K562 (cell line): ENCODE measurements at regions not wholly inside any gene's neighbourhood (a gene's known extent, or its start where the extent isn't known, plus 50 kb on each side); places are given as distances from the start of the nearest gene placed in this dataset.

ENCODE experiments used
- ARID1B ChIP-seq: fragments of 450-650 bp; IDR thresholded peaks from 2 replicates; pipeline ENCODE4 v1.6.1; 2016; ENCODE audit warnings: antibody characterized with exemption, mild to moderate bottlenecking, inconsistent platforms
- BCOR ChIP-seq: fragments of 450-650 bp; IDR thresholded peaks from 2 replicates; pipeline ENCODE4 v1.6.1; 2016
- C11orf30 ChIP-seq: fragments of 450-650 bp; IDR thresholded peaks from 2 replicates; pipeline ENCODE4 v1.6.1; 2016; ENCODE audit warnings: low read depth, mild to moderate bottlenecking
- CREM ChIP-seq: IDR thresholded peaks from 2 replicates; pipeline ENCODE4 v1.6.1; 2014; ENCODE audit warnings: antibody characterized with exemption, low read depth
- CXXC5 ChIP-seq: fragments of 250-450 bp; sonication (Bioruptor Pico); IDR thresholded peaks from 2 replicates; pipeline ENCODE4 v1.8.0; 2022; ENCODE audit warnings: inconsistent platforms, mild to moderate bottlenecking, moderate library complexity
- DPF2 ChIP-seq: fragments of 450-650 bp; IDR thresholded peaks from 2 replicates; pipeline ENCODE4 v1.6.1; 2016
- EHMT2 ChIP-seq: fragments of 450-650 bp; IDR thresholded peaks from 2 replicates; pipeline ENCODE4 v1.6.1; 2018; ENCODE audit warnings: antibody characterized with exemption
- ELF2 ChIP-seq: fragments of 250-450 bp; sonication (Bioruptor Pico); IDR thresholded peaks from 2 replicates; pipeline ENCODE4 v1.5.0; 2021; ENCODE audit warnings: mild to moderate bottlenecking
- KDM1A ChIP-seq, 2 experiments: fragments of 450-650 bp; IDR thresholded peaks; 2 replicates each; pipeline ENCODE4 v1.6.1; 2016; ENCODE audit warnings: mild to moderate bottlenecking in 2 of 2
- NFRKB ChIP-seq: fragments of 450-650 bp; IDR thresholded peaks from 2 replicates; pipeline ENCODE4 v1.6.1; 2016; ENCODE audit warnings: low read depth
- NRF1 ChIP-seq, 2 experiments: fragments of 450-650 bp; IDR thresholded peaks in 1 of 2; conservative IDR thresholded peaks in 1 of 2; 2 replicates each; pipeline ENCODE4 v1.6.1; 2014; ENCODE audit warnings: mild to moderate bottlenecking in 2 of 2
- PHF20 ChIP-seq: fragments of 450-650 bp; IDR thresholded peaks from 2 replicates; pipeline ENCODE4 v1.6.1; 2018; ENCODE audit not compliant: partially characterized antibody
- RBFOX2 ChIP-seq: fragments of 200-400 bp; formaldehyde crosslinking; IDR thresholded peaks from 2 replicates; pipeline ENCODE4 v1.6.1; 2017; ENCODE audit warnings: low read depth, mild to moderate bottlenecking, low read length, moderate library complexity
- SMAD4 ChIP-seq: fragments of 250-450 bp; sonication (Bioruptor Pico); conservative IDR thresholded peaks from 2 replicates; pipeline ENCODE4 v1.8.0; 2021; ENCODE audit warnings: inconsistent platforms, mild to moderate bottlenecking, moderate library complexity
- YY1 ChIP-seq, 3 experiments: IDR thresholded peaks; 2 replicates each; pipeline ENCODE4 v1.6.1; 2011; ENCODE audit warnings: low read length in 2 of 3, mild to moderate bottlenecking in 2 of 3, moderate library complexity in 2 of 3, borderline replicate concordance in 1 of 3, control low read depth in 1 of 3, low read depth in 1 of 3; ENCODE audit not compliant: insufficient read depth in 3 of 3, insufficient replicate concordance in 2 of 3, control insufficient read depth in 1 of 3, insufficient read length in 1 of 3; ENCODE audit errors: extremely low read depth in 1 of 3
- TF ChIP-seq, protein P1 (sequence below): sonication (generic); formaldehyde crosslinking; IDR thresholded peaks from 2 replicates; pipeline ENCODE4 v1.8.0; 2023; ENCODE audit warnings: missing genetic modification reagents, mild to moderate bottlenecking, borderline replicate concordance
- TF ChIP-seq, protein P2 (sequence below): sonication (generic); formaldehyde crosslinking; IDR thresholded peaks from 2 replicates; pipeline ENCODE4 v1.8.0; 2022; ENCODE audit warnings: missing genetic modification reagents, mild to moderate bottlenecking, moderate library complexity, borderline replicate concordance
- TF ChIP-seq, protein P3 (sequence below), 2 experiments: fragments of 250-450 bp in 1 of 2; fragments of 450-650 bp in 1 of 2; sonication (Bioruptor Pico) in 1 of 2; IDR thresholded peaks; 2 replicates each; pipeline versions ENCODE4 v1.6.1 to v1.8.0; 2016 to 2021; ENCODE audit warnings: mild to moderate bottlenecking in 2 of 2, moderate library complexity in 2 of 2, missing compliant biosample characterization in 1 of 2, missing genetic modification characterization in 1 of 2
- TF ChIP-seq, protein P4 (sequence below): fragments of 450-650 bp; formaldehyde crosslinking; IDR thresholded peaks from 2 replicates; pipeline ENCODE4 v1.4.0; 2020; ENCODE audit warnings: mild to moderate bottlenecking, moderate library complexity

DNA sequence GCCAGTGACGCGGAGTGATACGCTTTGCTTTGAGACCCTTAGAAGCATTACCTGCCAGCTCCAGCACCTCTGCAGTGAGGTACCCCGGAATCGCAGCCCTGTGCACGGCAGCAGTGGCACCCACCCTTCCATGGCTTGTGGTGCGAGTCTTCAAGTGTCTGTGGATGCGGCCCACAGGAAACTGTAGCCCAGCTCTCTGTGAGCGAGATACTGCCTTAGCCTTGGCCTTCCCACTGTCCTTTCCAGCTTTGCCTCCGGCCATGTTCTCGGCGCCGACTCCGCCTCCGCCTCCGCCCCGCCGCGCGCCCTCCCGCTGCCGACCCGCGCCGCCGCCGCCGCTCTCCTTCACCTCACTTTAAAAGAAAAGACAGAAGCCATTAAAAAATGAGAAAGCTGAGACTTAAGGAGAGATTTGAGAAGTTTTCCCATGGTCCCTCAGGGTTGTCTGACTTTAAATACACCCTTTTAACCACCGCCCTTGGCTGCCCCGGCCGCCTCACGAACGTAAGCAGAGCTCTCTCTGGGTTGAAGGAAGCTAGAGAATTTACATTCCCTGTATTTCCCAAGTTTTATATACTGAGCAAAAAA lies 78.5 kb upstream of the FAM174B start (continued):
- TF ChIP-seq, protein P1, sequence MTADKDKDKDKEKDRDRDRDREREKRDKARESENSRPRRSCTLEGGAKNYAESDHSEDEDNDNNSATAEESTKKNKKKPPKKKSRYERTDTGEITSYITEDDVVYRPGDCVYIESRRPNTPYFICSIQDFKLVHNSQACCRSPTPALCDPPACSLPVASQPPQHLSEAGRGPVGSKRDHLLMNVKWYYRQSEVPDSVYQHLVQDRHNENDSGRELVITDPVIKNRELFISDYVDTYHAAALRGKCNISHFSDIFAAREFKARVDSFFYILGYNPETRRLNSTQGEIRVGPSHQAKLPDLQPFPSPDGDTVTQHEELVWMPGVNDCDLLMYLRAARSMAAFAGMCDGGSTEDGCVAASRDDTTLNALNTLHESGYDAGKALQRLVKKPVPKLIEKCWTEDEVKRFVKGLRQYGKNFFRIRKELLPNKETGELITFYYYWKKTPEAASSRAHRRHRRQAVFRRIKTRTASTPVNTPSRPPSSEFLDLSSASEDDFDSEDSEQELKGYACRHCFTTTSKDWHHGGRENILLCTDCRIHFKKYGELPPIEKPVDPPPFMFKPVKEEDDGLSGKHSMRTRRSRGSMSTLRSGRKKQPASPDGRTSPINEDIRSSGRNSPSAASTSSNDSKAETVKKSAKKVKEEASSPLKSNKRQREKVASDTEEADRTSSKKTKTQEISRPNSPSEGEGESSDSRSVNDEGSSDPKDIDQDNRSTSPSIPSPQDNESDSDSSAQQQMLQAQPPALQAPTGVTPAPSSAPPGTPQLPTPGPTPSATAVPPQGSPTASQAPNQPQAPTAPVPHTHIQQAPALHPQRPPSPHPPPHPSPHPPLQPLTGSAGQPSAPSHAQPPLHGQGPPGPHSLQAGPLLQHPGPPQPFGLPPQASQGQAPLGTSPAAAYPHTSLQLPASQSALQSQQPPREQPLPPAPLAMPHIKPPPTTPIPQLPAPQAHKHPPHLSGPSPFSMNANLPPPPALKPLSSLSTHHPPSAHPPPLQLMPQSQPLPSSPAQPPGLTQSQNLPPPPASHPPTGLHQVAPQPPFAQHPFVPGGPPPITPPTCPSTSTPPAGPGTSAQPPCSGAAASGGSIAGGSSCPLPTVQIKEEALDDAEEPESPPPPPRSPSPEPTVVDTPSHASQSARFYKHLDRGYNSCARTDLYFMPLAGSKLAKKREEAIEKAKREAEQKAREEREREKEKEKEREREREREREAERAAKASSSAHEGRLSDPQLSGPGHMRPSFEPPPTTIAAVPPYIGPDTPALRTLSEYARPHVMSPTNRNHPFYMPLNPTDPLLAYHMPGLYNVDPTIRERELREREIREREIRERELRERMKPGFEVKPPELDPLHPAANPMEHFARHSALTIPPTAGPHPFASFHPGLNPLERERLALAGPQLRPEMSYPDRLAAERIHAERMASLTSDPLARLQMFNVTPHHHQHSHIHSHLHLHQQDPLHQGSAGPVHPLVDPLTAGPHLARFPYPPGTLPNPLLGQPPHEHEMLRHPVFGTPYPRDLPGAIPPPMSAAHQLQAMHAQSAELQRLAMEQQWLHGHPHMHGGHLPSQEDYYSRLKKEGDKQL (CRISPR knock-in tag) = no peak
- TF ChIP-seq CXXC5 (peak; percentile 36), CREM (0 out of 2 replicates have a peak, but pooled peaks have one; percentile 1), NFRKB (peak; percentile 61), C11orf30 (no peak), SMAD4 (peak; percentile 48; the same call in 1 of the 2 replicates), DPF2 (0 out of 2 replicates have a peak, but pooled peaks have one; percentile 1), BCOR (no peak), NRF1 (conservative IDR thresholded peaks at IDR 0.05 in 1 of 2, IDR thresholded peaks at IDR 0.05 in 1 of 2) (peak in 1 of 2 experiments; percentile 62; a peak in 2 of 4 replicates), ARID1B (0 out of 2 replicates have a peak, but pooled peaks have one; percentile 1), PHF20 (peak; percentile 43), ELF2 (CRISPR knock-in tag) (no peak), RBFOX2 (peak; percentile 69), KDM1A (IDR thresholded peaks at IDR 0.05) (no peak; a peak in 2 of 4 replicates), EHMT2 (peak; percentile 71; the same call in 1 of the 2 replicates), YY1 (IDR thresholded peaks at IDR 0.05; ENCODE audit: borderline replicate concordance in 1 of 3, control insufficient read depth in 1 of 3, extremely low read depth in 1 of 3, insufficient read depth in 3 of 3, insufficient read length in 1 of 3, insufficient replicate concordance in 2 of 3, low read depth in 1 of 3, low read length in 2 of 3) (peak in 2 of 3 experiments; percentile 52 to 58)
- TF ChIP-seq, protein P2, sequence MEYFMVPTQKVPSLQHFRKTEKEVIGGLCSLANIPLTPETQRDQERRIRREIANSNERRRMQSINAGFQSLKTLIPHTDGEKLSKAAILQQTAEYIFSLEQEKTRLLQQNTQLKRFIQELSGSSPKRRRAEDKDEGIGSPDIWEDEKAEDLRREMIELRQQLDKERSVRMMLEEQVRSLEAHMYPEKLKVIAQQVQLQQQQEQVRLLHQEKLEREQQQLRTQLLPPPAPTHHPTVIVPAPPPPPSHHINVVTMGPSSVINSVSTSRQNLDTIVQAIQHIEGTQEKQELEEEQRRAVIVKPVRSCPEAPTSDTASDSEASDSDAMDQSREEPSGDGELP = peak; percentile 39; the same call in 1 of the 2 replicates
- TF ChIP-seq, protein P3, sequence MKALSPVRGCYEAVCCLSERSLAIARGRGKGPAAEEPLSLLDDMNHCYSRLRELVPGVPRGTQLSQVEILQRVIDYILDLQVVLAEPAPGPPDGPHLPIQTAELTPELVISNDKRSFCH (CRISPR knock-in tag; IDR thresholded peaks at IDR 0.05) = no peak
- TF ChIP-seq, protein P3 (tag; IDR thresholded peaks at IDR 0.05) = 0 out of 2 replicates have a peak, but pooled peaks have one; percentile 54
- TF ChIP-seq, protein P4, sequence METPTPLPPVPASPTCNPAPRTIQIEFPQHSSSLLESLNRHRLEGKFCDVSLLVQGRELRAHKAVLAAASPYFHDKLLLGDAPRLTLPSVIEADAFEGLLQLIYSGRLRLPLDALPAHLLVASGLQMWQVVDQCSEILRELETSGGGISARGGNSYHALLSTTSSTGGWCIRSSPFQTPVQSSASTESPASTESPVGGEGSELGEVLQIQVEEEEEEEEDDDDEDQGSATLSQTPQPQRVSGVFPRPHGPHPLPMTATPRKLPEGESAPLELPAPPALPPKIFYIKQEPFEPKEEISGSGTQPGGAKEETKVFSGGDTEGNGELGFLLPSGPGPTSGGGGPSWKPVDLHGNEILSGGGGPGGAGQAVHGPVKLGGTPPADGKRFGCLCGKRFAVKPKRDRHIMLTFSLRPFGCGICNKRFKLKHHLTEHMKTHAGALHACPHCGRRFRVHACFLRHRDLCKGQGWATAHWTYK (CRISPR knock-in tag) = 0 out of 2 replicates have a peak, but pooled peaks have one; percentile 28
